ENCODE measurements at regions not wholly inside any gene's neighbourhood (a gene's known extent, or its start where the extent isn't known, plus 50 kb on each side); places are given as distances from the start of the nearest gene placed in this dataset.

GRCh38 chr2:107303964-107304363, 418.0 kb upstream of the ST6GAL2 start:
- no peak for TF ChIP-seq EZH2 (IDR thresholded peaks at IDR 0.05)
- no peak for TF ChIP-seq POLR2AphosphoS5 (IDR thresholded peaks at IDR 0.05; ENCODE audit: borderline replicate concordance, low read depth, low read length)
